Mucosa of descending colon (tissue), 3 donors: ENCODE measurements at regions not wholly inside any gene's neighbourhood (a gene's known extent, or its start where the extent isn't known, plus 50 kb on each side); places are given as distances from the start of the nearest gene placed in this dataset.

Experiments
- ATAC-seq: fragments of 200-7000 bp; cut with Tn5 transposase; one replicate; pipeline ENCODE4 v1.9.1; 2020; ENCODE audit warnings: mild to moderate bottlenecking, moderate library complexity
- DNase-seq, 3 donors: peaks; one replicate each; pipeline ENCODE4 v3.0.0-alpha.2; 2020
- H3K36me3 ChIP-seq: fragments of 200-600 bp; one replicate; pipeline ENCODE4 v1.8.0; 2021; ENCODE audit warnings: low read depth, mild to moderate bottlenecking
- H3K4me1 ChIP-seq: fragments of 200-600 bp; one replicate; pipeline ENCODE4 v1.8.0; 2021; ENCODE audit warnings: low read depth, mild to moderate bottlenecking
- H3K4me3 ChIP-seq: fragments of 200-600 bp; one replicate; pipeline ENCODE4 v1.8.0; 2021; ENCODE audit warnings: mild to moderate bottlenecking
- H3K9me3 ChIP-seq: fragments of 200-600 bp; one replicate; pipeline ENCODE4 v1.8.0; 2021; ENCODE audit warnings: mild to moderate bottlenecking
- CTCF ChIP-seq: fragments of 200-600 bp; IDR thresholded peaks from one replicate; pipeline ENCODE4 v1.8.0; 2022; ENCODE audit warnings: antibody characterized with exemption, mild to moderate bottlenecking
- intact Hi-C, 2 donors: fragments of 100-400 bp; cut with DNase I in 1 of 2; cut with micrococcal nuclease in 1 of 2; formaldehyde crosslinking; loops; one replicate each; pipeline versions ENCODE4 v1.11.0 to v1.11.1; 2022; cut with DNase I, micrococcal nuclease
- donor health status: DM: no; HTN: no; CAD: no; lungs with moderate emphysema.
- donor health status: DM: no; HTN: no; CAD: no.
- donor health status: DM: no; HTN: yes; CAD: no.

GRCh38 chr9:28051559-28052503 lies 478.6 kb upstream of the C9orf72 start:
- Histone ChIP-seq H3K4me3 (no peak overlapping the region), H3K9me3 (no peaks in the 10 kb centered on the region), H3K4me1 (no peaks in the 10 kb centered on the region), H3K36me3 (no peaks in the 10 kb centered on the region)
- DNase-seq (no peak), ATAC-seq (no peak)
- intact Hi-C loops = no loop called here
- TF ChIP-seq CTCF = no peak

GRCh38 chr9:28053096-28053777 lies 480.0 kb upstream of the C9orf72 start:
- ATAC-seq = no peak
- intact Hi-C loops = no loop called here

GRCh38 chr9:28056006-28056405 lies 482.7 kb upstream of the C9orf72 start:
- intact Hi-C loops = no loop called here
- Histone ChIP-seq H3K9me3 (no peaks in the 10 kb centered on the region), H3K4me1 (no peaks in the 10 kb centered on the region), H3K36me3 (no peaks in the 10 kb centered on the region), H3K4me3 (no peak overlapping the region)
- no peak for ATAC-seq
- no peak for DNase-seq
- TF ChIP-seq CTCF = no peak

More at GRCh38 chr9:28053096-28053777, 480.0 kb upstream of the C9orf72 start:
- no peak for DNase-seq
- TF ChIP-seq CTCF = no peak
- Histone ChIP-seq H3K36me3 (no peaks in the 10 kb centered on the region), H3K4me1 (no peaks in the 10 kb centered on the region), H3K9me3 (no peaks in the 10 kb centered on the region), H3K4me3 (no peak overlapping the region)

- DNase-seq = no peak
- H3K4me3 ChIP-seq = no peak overlapping the region
- no peaks in the 10 kb centered on the region for H3K4me1 ChIP-seq
- H3K9me3 ChIP-seq = no peaks in the 10 kb centered on the region
- no peak for ATAC-seq
- TF ChIP-seq CTCF = no peak
- intact Hi-C loops = no loop called here
- H3K36me3 ChIP-seq = no peaks in the 10 kb centered on the region
Observed at GRCh38 chr9:28056466-28056865, 483.2 kb upstream of the C9orf72 start.

GRCh38 chr9:28059192-28059591 lies 485.9 kb upstream of the C9orf72 start:
- intact Hi-C loops = no loop called here
- no peaks in the 10 kb centered on the region for H3K9me3 ChIP-seq
- no peak for DNase-seq
- H3K4me1 ChIP-seq = no peaks in the 10 kb centered on the region
- TF ChIP-seq CTCF = no peak
- no peaks in the 10 kb centered on the region for H3K36me3 ChIP-seq
- H3K4me3 ChIP-seq = no peak overlapping the region
- no peak for ATAC-seq
